WI38 (cell line): ENCODE measurements at regions not wholly inside any gene's neighbourhood (a gene's known extent, or its start where the extent isn't known, plus 50 kb on each side); places are given as distances from the start of the nearest gene placed in this dataset.

Experiments used
- H3K4me3 ChIP-seq: 2 replicates; pipeline ENCODE4 v1.5.1; 2011; ENCODE audit warnings: low read depth, mild to moderate bottlenecking, control low read depth, low read length
- TF ChIP-seq, protein P1 (sequence below): IDR thresholded peaks from 2 replicates; pipeline ENCODE4 v1.5.1; 2012; ENCODE audit warnings: low read depth, mild to moderate bottlenecking, control low read depth, low read length

DNA sequence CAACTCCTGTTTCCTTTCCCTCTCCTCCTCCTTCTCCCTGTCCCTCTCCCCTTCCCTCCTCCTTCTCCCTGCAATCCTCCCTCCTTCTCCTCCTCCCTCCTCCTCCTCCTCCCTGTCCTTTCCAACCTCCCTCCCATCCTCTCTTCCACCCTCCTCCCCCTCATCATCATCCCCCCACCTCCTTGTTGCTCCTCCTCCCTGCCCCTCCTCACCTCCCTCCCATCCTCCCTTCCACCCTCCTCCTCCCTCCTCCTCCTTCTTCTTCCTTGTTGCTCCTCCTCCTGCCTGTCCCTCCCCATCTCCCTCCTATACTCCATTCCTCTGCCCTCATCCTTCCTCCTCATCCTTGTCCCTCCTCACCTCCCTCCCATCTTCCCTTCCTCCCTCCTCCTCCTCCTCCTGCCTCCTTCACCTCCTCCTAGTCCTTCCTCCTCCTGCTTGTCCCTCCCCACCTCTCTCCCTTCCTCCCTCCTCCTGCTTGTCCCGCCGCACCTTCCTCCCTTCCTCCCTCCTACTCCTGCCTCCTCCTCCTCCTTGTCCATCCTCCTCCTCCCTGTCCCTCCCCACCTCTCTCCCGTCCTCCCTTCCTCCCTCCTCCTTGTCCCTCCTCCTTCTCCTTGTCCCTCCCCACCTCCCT, 222.5 kb downstream of the IRF8 start:
- TF ChIP-seq, protein P1, sequence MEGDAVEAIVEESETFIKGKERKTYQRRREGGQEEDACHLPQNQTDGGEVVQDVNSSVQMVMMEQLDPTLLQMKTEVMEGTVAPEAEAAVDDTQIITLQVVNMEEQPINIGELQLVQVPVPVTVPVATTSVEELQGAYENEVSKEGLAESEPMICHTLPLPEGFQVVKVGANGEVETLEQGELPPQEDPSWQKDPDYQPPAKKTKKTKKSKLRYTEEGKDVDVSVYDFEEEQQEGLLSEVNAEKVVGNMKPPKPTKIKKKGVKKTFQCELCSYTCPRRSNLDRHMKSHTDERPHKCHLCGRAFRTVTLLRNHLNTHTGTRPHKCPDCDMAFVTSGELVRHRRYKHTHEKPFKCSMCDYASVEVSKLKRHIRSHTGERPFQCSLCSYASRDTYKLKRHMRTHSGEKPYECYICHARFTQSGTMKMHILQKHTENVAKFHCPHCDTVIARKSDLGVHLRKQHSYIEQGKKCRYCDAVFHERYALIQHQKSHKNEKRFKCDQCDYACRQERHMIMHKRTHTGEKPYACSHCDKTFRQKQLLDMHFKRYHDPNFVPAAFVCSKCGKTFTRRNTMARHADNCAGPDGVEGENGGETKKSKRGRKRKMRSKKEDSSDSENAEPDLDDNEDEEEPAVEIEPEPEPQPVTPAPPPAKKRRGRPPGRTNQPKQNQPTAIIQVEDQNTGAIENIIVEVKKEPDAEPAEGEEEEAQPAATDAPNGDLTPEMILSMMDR: no peak
- H3K4me3 ChIP-seq: no peak overlapping the region

DNA sequence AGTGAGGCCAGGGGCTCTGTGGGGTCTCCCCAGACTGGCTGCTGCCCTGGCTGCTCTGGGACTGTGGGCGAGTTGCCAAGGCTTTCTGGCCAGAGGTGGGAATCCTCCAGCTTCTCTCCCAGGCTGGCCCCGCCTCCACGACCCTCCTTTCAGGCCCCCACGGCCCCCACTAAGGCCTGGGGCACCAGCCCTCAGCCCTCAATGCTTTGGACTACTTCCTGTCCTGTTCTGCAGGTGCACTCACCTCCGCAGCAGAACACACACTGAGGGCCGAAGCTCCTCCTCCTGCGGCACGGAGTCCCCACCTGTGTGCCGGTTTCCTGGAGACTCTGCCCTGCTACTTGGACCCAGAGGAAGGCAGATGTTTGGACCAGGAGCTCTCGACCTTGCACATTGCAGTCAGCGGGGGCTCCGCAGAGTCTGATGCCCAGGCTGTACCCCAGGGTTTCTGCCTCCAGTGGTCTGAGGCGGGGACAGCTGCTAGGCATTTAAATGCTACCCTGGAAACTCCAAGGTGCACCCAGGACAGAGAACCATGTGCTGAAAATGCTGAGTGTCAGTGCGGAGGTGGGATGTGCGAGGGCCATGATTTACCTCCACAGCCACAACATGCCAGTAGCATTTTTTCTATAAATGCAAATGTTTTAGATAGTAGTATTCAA, 223.8 kb downstream of the IRF8 start:
- TF ChIP-seq, protein P1: no peak
- H3K4me3 ChIP-seq: no peak overlapping the region

- no peak overlapping the region for H3K4me3 ChIP-seq
- TF ChIP-seq, protein P1: no peak
Measured at GRCh38 chr16:86124321-86124720, 225.4 kb downstream of the IRF8 start.

DNA sequence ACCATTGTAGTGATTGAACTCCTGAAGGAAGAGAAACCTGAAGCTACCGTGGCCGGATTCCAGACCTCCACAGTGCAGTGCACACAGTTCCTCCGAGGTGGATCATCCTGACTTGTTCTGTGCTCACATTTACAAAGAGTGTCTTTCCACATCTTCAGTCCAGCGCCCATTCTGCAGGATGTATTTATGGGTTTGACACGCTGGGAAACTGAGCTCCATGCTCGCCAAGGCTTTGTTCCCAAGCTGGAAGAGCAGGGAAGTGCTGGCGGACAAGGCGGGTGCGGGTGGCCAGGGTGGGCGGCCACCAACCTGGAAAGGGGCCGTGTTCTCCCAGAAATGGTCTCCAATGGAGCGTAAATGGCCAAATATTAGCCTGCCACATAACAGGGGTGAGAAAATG, 227.9 kb downstream of the IRF8 start:
- TF ChIP-seq, protein P1: no peak
- H3K4me3 ChIP-seq: no peak overlapping the region

GRCh38 chr16:86127366-86127765, 228.4 kb downstream of the IRF8 start:
- TF ChIP-seq, protein P1: no peak
- H3K4me3 ChIP-seq: no peak overlapping the region

DNA sequence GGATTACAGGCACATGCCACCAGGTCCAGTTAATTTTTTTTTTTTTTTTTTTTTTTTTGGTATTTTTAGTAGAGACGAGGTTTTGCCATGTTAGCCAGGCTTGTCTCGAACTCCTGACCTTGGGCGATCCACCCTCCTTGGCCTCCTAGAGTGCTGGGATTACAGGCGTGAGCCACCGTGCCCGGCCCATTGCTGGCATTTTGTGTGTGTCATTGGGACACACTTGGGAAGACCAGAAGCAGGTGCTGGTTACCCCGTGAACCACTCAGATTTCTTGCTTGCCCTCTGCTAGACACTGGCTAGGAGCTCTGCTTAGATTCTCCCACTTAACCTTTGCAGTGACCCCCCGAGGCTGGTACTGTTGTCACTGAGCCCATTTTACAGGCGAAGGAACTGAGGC, 229.3 kb downstream of the IRF8 start:
- TF ChIP-seq, protein P1: no peak
- no peak overlapping the region for H3K4me3 ChIP-seq

DNA sequence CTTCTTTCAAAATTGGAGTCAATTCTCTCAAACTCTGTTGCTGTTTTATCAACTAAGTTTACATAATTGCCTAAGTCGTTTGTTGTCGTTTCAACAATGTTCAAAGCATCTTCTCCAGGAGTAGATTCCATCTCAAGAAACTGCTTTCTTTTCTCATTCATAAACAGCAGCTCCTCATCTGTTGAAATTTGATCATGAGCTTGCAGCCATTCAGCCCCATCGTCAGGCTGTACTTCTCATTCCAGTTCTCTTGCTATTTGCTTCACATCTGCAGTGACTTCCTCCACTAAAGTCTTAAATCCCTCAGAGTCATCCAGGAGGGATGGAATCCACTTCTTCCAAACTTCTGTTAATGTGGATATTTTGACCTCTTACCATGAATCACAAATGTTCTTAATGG, 230.6 kb downstream of the IRF8 start:
- no peak overlapping the region for H3K4me3 ChIP-seq
- TF ChIP-seq, protein P1: no peak
